ENCODE measurements at regions not wholly inside any gene's neighbourhood (a gene's known extent, or its start where the extent isn't known, plus 50 kb on each side); places are given as distances from the start of the nearest gene placed in this dataset.

GRCh38 chr3:1007866-1008265 is 85.0 kb upstream of the CNTN6 start:
- Histone ChIP-seq H3K27me3 (ENCODE audit: control insufficient read depth, insufficient read depth, low read length) (no peaks in the 10 kb centered on the region), H3K27ac (ENCODE audit: low read length) (no peak overlapping the region), H3K36me3 (ENCODE audit: control insufficient read depth, insufficient read depth, low read length) (no peaks in the 10 kb centered on the region), H3K4me3 (ENCODE audit: low read length) (no peak overlapping the region), H3K9me3 (ENCODE audit: control insufficient read depth, insufficient read depth, low read length) (peaks cover 1% of the 10 kb centered on the region), H3K4me1 (ENCODE audit: control insufficient read depth, insufficient read depth, low read length) (no peaks in the 10 kb centered on the region)
- no peaks in the 10 kb centered on the region for H3K27me3 Mint-ChIP-seq (ENCODE audit: low read depth in 2 of 2)
- no peak for DNase-seq
- H3K4me3 Mint-ChIP-seq, result no peak overlapping the region
- no peak for TF ChIP-seq CTCF (IDR thresholded peaks at IDR 0.05)
- peaks cover 9% of the 10 kb centered on the region for H3K36me3 Mint-ChIP-seq
- ATAC-seq, result no peak
- H3K9me3 Mint-ChIP-seq, result peaks cover 4 to 15% of the 10 kb centered on the region in 2 donors
- intact Hi-C loops (cut with micrococcal nuclease), result no loop called here
- no peak overlapping the region for H3K27ac Mint-ChIP-seq
- WGBS (ENCODE audit: insufficient coverage), result no CpG with 5 or more reads among the region's 1 CpG
- no peaks in the 10 kb centered on the region for H3K4me1 Mint-ChIP-seq

- H3K27ac Mint-ChIP-seq, result no peak overlapping the region
- ATAC-seq, result no peak
- no peak overlapping the region for H3K27ac ChIP-seq (ENCODE audit: low read length)
- no peak for TF ChIP-seq CTCF (IDR thresholded peaks at IDR 0.05)
- H3K4me3 ChIP-seq (ENCODE audit: low read length), result no peak overlapping the region
- peaks cover 13% of the 10 kb centered on the region for H3K36me3 Mint-ChIP-seq
- intact Hi-C loops (cut with micrococcal nuclease), result no loop called here
- WGBS (ENCODE audit: insufficient coverage), result no CpG with 5 or more reads among the region's 1 CpG
- no peaks in the 10 kb centered on the region for H3K27me3 ChIP-seq (ENCODE audit: control insufficient read depth, insufficient read depth, low read length)
- no peaks in the 10 kb centered on the region for H3K4me1 Mint-ChIP-seq
- H3K4me3 Mint-ChIP-seq, result no peak overlapping the region
- peaks cover 2% of the 10 kb centered on the region for H3K9me3 ChIP-seq (ENCODE audit: control insufficient read depth, insufficient read depth, low read length)
- no peaks in the 10 kb centered on the region for H3K4me1 ChIP-seq (ENCODE audit: control insufficient read depth, insufficient read depth, low read length)
- no peak for DNase-seq
- peaks cover 8 to 18% of the 10 kb centered on the region in 2 donors for H3K9me3 Mint-ChIP-seq
- no peaks in the 10 kb centered on the region for H3K36me3 ChIP-seq (ENCODE audit: control insufficient read depth, insufficient read depth, low read length)
- H3K27me3 Mint-ChIP-seq (ENCODE audit: low read depth in 2 of 2), result no peaks in the 10 kb centered on the region
Observed at GRCh38 chr3:1010228-1010627, 82.6 kb upstream of the CNTN6 start.

DNA sequence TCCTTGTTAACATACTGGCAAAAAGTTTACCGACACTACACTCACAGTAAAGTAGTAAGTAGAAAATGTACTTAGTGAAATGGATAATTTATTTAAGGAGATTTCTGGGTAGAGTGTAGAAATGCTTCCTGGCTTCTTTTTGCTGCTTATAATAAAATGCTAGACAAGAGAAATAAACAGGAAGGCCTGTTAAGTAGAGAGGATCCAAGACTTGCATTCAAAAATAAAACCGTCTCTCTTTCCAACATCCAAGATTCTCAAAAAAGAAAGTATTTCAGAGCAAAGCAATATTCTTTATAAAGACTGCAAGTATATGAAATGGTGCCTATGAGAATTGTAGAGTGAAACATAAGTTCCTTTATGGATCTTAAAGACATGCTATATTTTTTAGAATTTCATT is 77.0 kb upstream of the CNTN6 start:
- intact Hi-C loops (cut with micrococcal nuclease), result no loop called here
- no peaks in the 10 kb centered on the region for H3K4me1 ChIP-seq (ENCODE audit: control insufficient read depth, insufficient read depth, low read length)
- H3K9me3 Mint-ChIP-seq, result peaks cover 15 to 26% of the 10 kb centered on the region in 2 donors
- H3K27me3 Mint-ChIP-seq (ENCODE audit: low read depth in 2 of 2), result no peaks in the 10 kb centered on the region
- no peak for TF ChIP-seq CTCF (IDR thresholded peaks at IDR 0.05)
- peaks cover 5% of the 10 kb centered on the region for H3K9me3 ChIP-seq (ENCODE audit: control insufficient read depth, insufficient read depth, low read length)
- no peak overlapping the region for H3K4me3 Mint-ChIP-seq
- no peak overlapping the region for H3K27ac ChIP-seq (ENCODE audit: low read length)
- no peak overlapping the region for H3K4me3 ChIP-seq (ENCODE audit: low read length)
- ATAC-seq (no peak), DNase-seq (no peak)
- no CpG with 5 or more reads among the region's 2 CpGs for WGBS (ENCODE audit: insufficient coverage)
- no peak overlapping the region for H3K27ac Mint-ChIP-seq
- H3K4me1 Mint-ChIP-seq, result no peaks in the 10 kb centered on the region
- H3K36me3 ChIP-seq (ENCODE audit: control insufficient read depth, insufficient read depth, low read length), result no peaks in the 10 kb centered on the region
- H3K36me3 Mint-ChIP-seq, result peaks cover 13% of the 10 kb centered on the region
- H3K27me3 ChIP-seq (ENCODE audit: control insufficient read depth, insufficient read depth, low read length), result no peaks in the 10 kb centered on the region

DNA sequence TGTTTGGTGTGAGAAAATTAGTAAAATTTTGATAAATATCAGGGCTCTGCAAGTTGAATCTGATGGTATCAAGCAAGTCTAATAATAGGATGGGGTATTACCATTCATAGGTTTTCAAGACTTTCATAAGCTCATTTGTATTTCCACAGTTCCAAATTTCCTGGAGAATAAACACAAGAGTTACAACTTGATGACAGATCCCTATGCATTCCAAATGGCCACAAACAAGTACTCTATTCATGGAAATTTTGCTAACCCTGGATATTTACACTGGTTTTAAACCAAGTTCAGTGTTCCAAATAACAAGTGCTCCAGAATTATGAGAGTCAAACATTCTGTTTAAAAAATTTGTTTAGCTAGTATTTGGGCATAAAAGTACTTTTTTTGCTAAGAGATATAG is 75.0 kb upstream of the CNTN6 start:
- Mint-ChIP-seq H3K27me3 (ENCODE audit: low read depth in 2 of 2) (no peaks in the 10 kb centered on the region), H3K27ac (no peak overlapping the region), H3K4me1 (no peaks in the 10 kb centered on the region), H3K4me3 (no peak overlapping the region), H3K9me3 (peaks cover 16 to 27% of the 10 kb centered on the region in 2 donors), H3K36me3 (peaks cover 8% of the 10 kb centered on the region)
- Histone ChIP-seq H3K36me3 (ENCODE audit: control insufficient read depth, insufficient read depth, low read length) (no peaks in the 10 kb centered on the region), H3K27ac (ENCODE audit: low read length) (no peak overlapping the region), H3K9me3 (ENCODE audit: control insufficient read depth, insufficient read depth, low read length) (peaks cover 5% of the 10 kb centered on the region), H3K27me3 (ENCODE audit: control insufficient read depth, insufficient read depth, low read length) (no peaks in the 10 kb centered on the region), H3K4me1 (ENCODE audit: control insufficient read depth, insufficient read depth, low read length) (no peaks in the 10 kb centered on the region), H3K4me3 (ENCODE audit: low read length) (no peak overlapping the region)
- TF ChIP-seq CTCF (IDR thresholded peaks at IDR 0.05), result no peak
- no peak for DNase-seq
- ATAC-seq, result no peak
- intact Hi-C loops (cut with micrococcal nuclease), result no loop called here

Data from natural killer cell (primary cell).